ENCODE measurements at regions not wholly inside any gene's neighbourhood (a gene's known extent, or its start where the extent isn't known, plus 50 kb on each side); places are given as distances from the start of the nearest gene placed in this dataset.

DNA sequence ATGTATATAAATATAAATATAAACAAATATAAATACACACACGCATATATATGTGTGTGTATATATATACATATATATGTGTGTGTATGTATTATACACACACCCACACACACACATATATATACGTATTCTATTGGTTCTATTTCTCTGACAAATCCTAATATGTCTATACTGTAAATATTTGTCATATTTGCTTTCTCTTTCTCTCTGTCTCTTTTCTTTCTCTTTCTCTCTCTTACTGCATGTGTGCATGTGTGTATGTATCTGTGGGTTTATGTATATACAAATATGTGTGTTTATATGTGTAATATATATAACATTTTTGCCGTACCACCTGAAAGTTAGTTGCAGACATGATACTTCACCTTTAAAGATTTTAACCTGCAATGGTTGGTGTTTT, 174.2 kb upstream of the PLEKHG7 start:
- no peak for DNase-seq

DNA sequence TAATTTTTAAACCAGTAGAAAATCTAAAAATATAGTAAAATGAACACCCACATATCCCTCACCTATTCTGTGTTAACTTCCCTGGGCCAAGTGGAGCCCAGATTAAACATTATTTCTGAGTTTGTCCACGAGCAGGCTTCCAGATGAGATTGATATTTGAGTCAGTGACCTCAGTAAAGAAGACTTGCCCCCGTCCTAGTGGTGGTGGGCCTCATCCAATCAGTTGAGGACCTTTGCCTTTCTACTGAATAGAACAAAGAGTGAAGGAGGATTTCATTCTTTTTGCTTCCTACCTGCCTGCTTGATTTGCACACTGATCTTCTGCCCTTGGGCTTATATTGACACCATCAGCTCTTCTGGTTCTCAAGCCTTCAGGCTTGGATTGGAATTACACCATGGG, 174.7 kb upstream of the PLEKHG7 start:
- DNase-seq, result no peak

DNA sequence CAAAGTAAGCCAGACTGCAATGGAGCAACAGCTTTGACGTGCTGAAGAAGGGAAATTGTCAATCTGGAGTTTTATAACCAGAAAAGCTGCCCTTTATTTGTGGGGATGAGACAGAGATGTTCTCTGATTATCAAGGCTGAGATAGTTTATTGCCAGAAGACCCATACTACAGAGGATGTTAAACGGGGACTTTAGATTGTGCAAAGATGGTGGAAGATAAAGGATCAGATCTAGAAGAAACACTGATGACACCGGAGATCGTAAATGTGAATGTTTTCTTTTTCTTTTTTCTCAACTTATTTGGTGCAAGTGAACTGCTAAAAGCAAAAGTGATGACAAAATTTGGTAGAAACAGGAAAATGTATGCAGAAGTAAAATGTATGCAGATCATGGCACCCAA, 178.3 kb upstream of the PLEKHG7 start:
- no peak for DNase-seq

DNA sequence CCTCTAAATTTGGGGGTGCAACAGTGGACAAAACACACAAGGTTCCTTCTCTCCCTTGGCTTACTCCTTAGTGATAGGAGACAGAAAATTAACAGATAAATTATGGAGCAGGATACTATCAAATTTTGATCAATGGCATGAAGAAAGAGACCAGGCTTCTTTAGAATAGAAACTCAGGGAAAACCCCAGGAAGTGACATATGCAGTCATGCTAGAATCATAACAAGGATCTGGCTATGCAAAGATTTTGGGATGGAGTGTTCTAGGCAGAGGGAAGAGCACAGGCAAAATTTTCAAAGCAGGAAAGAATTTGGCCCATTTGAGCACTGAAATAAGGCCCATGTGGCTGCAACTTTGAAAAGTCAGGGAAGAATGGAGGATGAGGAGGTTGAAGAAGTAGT, 182.3 kb upstream of the PLEKHG7 start:
- DNase-seq, result no peak

DNA sequence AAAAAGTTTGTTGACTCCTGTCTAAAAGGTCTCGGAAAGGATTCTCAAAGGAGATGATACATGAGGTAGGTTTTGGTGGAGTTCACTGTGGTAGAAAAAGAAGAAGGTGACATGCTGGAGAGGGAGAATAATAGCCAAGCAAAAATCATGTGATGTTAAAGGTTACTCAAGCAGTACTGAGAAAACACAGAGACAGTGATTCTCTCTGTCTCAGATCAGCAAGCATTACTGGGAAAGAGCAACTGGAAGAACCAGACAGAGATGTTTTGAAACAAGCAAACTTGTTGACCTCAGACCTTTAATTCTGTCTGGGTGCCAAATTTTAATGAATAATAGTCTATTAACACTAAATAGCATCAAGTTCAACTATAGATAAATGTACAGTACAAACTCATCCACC, 183.5 kb upstream of the PLEKHG7 start:
- DNase-seq, result no peak

DNA sequence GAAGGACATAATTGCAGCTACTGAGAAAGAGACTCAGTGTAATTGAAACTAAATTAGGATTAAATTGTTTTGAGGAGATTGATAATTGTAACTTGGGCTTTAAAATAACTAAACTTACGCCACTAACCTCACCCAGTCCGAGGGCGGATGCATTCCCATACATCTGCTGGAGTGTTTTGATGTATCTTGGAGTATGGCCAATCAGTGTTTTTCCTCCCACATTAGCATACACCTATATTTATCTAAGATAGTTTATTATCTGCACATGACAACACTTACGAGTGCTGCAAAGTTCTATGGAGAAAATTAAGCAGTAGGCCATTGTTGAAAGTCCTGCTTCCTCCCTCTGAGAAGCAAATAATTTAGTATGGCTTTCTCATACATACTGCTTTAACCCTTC, 184.7 kb upstream of the PLEKHG7 start:
- no peak for DNase-seq

DNA sequence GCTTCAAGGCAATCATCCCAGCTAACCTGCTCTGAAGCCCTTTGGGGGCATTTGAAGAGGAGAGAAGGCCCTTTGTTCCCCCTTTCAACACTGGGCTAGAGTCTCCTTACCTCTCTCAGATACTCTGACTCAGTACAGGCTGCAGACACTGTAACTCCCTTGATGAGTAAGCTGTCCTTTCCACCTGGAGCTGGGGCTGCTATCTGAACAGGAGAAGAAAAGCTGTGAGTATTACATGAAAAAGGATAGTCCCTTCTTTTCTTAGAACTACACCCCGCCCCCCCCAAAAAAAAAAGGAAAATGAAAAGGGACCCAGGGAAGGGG, 186.6 kb upstream of the PLEKHG7 start:
- DNase-seq, result no peak

DNA sequence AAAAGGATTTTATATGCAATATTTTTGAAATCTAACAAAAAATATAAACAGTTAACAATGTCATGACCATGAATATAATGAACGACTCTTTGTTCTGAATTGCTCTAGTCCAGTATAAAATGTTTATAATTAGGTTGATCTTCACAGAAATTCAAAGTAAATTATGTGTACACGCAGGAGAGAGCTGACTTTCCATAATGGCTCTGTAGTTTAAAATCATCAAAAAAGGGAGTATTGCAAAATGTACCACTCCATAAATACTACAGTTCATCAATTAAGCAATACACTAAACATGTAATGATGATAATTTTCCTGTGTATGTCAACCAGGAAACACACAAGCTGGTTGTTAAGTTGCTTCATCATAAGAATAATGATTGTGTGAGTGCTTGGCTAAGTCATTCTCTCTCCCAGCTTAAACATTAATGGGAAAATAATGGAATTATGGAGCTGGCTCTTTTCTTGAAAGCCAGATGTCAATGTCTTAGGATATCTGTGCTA, 189.5 kb upstream of the PLEKHG7 start:
- DNase-seq, result no peak

DNA sequence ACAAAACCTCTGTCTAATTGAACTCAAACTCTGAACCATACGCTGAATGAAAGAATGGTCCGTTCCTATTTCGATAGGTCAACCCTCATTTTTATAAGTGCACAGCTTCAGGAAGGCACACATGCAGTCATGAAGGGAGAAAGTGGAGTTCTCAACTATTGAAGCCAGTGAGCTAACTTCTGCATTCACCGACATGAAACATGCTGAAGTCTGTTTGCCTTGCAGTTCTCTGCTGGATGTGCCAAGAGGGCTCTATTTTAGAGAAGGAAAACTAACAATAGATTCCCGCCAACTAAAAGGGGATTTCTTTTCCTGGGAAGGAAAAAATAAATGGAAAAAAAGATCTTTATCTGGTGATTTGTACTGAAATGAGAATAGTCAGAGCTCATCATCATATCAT, 191.0 kb upstream of the PLEKHG7 start:
- no peak for DNase-seq

DNA sequence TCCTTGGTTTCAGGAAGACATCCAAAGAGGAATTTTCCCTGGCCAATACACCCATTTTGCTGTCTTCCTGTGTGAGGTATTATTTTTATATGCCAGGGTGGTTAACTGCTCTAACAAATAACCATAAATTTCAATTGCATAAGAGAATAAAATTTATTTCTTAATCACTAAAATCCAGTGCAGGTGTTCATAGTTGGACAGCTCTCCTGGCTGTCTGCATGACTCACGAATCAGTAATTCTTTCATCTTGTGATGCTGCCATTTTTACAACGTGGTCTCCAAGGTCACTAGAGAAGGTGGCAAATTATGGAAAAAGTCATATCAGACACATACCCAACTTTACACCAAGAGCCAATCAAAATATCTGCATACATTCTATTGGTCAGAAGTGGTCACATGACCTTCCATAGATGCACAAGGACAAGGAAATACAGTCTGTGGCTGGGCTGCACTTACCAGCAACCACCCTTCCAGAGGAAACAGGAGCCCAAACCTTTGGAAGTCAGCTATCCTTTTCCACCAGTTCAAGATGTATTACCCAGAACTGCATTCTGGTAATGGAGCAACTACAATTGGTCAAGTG, 193.5 kb upstream of the PLEKHG7 start:
- DNase-seq, result no peak

DNA sequence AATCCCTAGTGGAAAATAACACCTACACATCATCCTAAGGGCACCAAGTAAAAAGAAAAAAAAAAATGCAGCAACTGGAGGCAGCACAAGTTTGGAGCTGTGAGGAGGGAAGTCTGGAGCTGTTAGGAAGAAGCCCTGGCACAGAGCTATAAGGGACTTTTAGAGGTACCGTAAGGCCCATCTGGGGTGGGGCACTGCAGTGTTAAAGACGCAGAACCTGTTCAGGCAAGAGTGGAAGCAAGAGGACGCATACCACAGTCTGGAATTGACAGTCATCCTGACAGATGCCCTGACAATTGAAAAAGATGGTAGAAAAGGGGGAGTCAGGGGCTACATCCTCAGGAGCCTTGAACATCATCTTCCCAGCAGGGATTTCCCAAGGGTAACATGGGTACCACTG, 195.9 kb upstream of the PLEKHG7 start:
- DNase-seq, result no peak

DNA sequence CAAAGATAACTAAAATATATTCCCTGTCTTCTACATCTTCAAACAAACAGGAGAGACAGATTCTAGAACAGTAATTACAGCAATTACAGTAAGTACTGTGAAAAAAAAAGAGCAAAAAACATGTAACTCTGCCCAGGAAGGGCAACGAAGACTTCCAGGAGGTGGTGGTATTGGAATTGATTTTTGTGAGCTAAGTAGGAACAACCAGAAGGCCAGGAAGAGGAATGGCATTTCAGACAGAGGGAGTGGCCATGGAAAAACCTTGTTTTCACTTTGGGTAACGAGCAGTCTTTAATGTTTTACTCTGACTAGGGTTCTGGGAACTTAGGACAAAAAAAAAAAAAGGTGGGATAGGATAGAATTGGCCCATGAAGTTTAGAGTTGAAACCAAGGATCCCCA, 196.3 kb upstream of the PLEKHG7 start:
- no peak for DNase-seq

DNA sequence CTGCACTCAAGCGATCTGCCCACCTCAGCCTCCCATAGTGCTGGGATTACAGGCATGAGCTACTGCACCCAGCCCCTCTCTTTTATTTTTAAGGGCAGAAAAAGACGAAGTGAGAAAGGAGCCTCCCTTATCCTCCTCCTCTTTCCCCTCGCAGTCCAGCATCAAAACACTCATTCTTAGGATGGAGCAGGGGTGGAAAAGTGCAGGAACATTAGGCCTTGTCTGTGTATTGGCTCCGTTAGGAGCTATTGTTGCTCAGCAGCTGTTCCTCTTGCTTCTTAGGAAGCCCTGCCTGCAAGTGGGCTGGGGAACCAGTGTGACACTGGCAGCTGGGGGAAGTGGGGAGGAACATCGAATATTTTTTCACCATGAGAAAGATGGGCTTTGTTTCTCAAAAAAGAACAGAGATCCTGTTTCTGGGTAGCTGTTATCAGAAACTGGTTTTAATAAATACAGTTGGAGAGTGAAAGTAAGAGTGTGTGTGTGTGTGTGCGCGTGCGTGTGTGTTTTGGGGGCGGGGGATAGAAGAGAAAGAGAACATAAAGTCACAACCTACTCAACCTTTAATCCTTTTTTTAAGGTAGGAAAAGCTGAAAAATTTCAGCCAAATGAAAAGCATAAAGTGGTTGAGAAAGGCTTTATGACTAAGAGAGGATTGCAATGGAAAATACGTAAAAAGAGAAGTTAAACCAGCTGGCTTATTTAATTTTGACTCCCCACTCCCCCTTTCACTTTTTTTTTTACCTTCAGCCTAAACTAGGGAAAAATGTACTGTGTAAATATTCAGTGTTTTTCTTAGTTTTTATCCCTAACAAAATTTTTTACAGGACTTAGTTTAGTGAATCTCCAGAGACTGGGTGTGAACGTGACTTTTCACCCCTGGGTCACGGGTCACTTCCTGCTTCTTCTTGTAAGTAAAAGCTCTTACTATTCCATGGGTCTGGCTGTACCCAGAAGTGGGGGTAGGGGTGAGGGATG, 197.2 kb upstream of the PLEKHG7 start:
- DNase-seq, result peak; percentile 83

DNA sequence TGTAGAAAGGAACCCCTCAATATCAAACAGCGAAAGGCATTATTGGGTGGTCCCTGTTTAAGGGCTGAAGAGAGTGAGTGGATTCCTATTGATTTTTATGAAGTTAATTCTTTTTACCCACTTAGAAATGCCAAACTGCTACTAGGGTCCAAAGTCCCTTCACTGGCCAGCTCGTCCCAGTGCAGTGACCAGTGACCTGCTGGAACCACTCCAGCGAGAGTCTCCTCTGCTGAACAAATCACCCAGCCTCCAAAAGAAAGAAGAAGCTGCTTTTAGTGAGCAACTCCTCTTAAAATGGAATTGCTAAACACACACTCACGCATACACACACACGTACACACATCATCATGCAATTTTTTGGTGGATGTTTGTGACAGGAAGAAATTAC, 198.2 kb upstream of the PLEKHG7 start:
- DNase-seq, result no peak

DNA sequence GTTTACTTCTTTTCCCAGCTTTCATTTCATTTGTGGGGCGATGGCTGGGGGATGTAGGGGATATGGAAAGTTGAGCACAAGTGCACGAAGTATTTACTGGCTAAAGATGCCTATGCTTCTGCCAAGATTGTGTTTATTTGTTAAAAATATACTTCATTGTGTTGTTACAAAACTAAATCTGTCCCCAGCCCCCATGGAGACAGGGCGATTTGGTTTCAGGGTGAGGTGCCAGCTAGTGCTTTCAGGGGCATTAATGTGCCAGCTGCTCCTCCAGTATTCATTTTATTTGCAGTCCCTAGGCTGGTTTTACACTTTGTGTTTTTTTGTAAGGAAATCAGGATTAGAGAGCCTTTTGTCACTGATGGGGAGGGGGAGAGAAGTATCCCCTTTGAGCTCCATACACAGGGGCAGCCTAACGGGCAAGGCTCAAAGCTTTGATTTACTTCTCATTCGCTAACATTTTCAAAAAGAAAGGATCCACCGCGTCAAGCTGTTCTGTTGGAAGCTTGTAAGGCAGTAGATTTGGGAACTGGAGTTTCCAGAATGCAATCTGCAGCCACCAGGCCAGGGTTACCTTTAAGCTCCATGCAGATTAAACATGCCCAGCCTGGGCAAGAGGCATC, 198.7 kb upstream of the PLEKHG7 start:
- no peak for DNase-seq

DNA sequence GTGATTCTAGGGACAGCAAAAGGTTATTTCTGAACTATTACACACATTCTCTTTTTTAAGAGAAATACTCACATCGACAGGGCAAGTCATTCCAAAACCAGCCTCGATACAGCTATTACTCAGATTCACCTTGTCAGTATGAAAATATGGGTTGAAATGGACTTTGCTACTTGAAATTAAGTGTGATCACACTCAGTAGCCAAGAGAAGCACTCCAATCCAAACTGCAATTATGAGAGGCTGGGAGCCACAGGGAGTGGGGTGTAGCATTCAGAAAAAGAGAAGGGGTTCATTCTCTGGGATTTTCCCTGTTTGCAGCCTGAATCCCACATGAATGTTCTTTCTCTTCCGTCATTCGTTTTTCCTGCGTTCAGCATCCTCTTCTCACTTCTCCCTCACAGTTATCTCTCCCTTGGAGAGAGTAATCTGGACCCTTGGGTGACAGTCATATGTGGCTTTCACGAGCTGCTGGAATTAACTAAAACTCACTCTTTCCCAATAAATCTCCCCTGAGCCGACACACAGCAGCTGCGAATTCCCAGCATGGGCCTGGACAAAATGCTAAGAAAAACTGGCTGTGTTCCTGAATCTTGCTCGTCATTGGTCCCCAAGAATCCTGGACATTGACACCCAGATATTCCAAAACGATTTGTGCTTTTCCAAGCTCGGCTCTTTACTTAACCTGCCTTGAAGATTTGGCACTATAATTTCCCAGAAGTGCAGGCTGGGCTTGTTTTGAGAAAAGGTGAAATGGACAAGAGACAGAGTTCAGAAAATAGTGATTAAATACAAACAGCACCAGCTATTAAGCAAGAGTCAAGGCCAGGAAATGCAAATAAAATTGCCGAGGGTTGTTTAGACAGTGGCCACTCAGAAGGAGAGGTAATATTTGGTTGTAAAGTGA, 199.5 kb upstream of the PLEKHG7 start:
- DNase-seq, result no peak

DNA sequence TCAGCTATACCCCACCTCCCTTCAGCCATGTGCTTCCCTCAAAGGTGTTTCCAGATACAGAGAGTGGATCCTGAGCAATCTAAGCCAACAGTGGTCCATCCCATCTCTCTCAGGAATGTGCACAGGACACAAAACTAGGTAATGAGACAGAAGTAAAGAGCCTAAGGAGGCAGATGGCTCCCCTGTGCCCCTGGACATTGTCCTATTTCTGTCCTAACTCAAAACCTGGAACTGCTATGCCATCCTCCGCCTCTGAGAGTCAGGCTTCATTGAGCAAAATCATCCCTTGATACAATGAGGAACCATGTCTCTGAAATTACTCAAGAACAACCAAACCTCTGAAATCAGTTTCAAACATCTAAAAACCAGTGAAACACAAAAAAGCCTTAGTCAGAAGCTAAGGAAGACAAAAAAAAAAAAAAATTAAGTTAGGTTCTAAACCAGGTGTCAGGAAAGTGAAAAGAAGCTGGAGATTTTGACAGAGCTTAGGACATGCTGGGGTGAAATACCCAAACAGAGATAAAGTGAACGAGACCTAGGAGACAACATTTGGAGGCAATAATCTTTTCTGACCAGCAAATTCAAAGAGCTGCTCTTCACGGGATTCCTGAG, 200.3 kb upstream of the PLEKHG7 start:
- DNase-seq, result no peak

DNA sequence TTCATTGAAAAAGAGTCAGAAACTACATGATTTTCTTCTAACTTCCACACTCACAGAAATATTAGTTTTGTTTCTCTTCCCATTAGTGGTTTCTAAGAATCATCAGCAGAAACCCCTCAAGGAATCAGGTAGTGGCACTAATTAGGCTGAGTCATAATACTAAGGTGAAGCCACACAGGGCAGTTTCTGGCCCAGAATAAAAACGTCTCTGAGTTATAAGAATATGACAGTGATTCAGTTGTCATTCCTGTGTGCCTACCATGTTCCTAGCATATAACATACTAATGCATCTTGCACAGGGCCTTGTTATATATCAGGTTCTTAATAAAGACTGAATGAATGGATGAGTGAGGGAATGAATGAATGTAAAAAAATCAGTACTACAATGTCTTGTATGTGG, 206.0 kb upstream of the PLEKHG7 start:
- DNase-seq, result no peak

DNA sequence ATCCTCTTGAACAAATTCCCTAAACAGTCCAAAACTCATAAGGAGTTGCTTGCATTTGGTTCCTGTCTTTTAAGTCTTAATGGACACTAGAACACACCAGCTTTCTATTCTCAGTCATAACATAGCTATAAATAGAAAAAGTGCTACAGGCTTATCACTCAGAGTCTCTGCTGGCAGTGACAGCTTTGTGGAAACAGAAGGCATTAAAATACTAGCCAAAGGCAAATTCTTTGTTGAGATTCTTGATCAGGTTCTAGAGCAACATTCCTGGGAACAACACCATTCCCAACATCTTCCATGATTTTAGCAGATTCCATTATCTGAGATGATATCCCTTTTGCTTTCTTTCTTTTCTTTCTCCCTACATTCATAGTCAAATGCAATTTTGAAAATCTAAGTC, 207.7 kb upstream of the PLEKHG7 start:
- no peak for DNase-seq

DNA sequence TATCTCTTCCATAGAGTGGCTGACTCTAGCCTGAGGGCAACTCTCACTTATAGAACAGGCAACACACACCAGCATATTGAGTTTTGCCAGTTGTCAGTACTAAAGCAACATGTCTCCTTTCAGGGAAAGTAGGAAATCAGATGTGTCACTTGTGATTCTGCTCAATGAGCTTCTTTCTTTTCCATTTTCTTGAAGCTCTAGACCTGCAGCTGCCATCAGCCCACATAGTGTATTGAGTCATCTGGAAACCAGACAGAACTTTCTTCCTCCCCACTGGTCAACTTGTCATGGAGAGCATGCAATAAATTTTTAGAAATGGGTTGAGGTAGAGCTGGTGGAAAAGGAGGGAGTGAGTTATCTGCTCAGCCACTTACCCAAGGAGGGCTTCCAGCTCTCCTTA, 209.0 kb upstream of the PLEKHG7 start:
- no peak for DNase-seq

DNA sequence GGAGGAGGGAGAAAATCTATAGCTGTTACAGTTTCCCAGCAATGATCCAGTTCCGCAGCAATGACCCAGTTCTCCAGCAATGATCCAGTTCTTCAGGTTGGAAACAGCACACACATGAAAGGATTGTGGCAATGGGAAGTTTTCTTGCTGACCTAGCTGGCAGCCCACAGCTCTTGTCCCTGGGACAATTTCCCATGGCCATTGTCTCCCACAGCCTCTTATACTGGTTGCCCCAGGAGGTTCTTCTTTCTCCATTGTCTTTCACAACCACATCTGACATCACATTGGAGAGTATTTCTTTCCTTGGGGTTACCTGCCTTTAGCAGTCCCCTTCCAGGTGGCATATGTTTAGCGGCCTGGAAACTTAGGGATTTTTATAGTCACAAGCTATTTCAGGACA, 209.8 kb upstream of the PLEKHG7 start:
- no peak for DNase-seq

DNA sequence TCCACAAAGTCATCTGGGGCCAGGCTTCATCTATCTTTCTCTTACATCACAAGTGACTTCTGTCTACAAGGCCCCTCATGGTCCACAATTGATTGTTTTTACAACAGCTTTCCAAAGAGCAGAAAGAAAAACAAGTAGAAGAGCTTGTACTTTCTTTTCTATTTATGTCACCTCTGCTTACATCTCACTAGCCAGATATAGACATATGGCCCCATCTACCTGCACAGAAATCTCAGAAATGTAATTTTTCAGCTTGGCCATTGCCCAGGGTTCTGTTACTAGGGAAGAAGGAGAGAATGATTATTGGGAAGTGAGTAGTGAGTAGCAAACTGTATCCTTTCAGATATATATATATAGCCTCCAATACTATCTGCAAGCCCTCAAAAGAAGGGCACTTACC, 210.5 kb upstream of the PLEKHG7 start:
- no peak for DNase-seq

DNA sequence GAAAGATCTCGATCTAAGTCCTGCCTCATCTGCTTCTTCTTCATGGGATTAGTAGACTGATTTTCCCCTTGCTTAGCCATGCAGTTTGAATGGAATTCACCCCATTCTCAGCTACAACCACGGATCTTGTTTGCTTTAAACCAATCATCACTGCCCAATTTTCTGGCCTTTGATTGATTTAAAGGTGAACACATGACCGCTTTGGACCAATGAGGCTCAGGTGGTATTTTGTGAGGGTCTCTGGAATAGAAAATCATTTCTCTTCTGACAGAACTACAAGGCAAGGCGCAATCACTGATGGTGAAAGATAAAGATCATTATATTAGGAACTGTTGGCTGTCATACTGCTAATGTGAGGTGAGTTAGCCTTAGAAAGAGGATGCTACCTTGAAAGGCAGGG, 213.0 kb upstream of the PLEKHG7 start:
- no peak for DNase-seq

All from activated effector memory CD4-positive, alpha-beta T cell treated with anti-CD3 and anti-CD28 coated beads, Interleukin-2, amount 50 U/mL, for 16 hours (primary cell).